ENCODE measurements at regions not wholly inside any gene's neighbourhood (a gene's known extent, or its start where the extent isn't known, plus 50 kb on each side); places are given as distances from the start of the nearest gene placed in this dataset.

GRCh38 chr1:8252266-8252951 lies 65.5 kb upstream of the SLC45A1 start:
- no peak for DNase-seq
- WGBS, 5 donors: 90 to 95% (median 92%) methylated on average over 13 of the region's 13 CpGs
- TF ChIP-seq POLR2A (IDR thresholded peaks at IDR 0.05): no peak
- TF ChIP-seq POLR2AphosphoS5 (IDR thresholded peaks at IDR 0.05): no peak
- peaks cover 0 to 3% (median 0%) of the 10 kb centered on the region in 7 donors for H3K27me3 ChIP-seq (replicated peaks in 1 of 7)
- H3K27ac ChIP-seq: no peak overlapping the region
- no peaks in the 10 kb centered on the region for H3K36me3 ChIP-seq
- intact Hi-C loops (cut with DNase I; ENCODE audit: low total_unique reads): no loop called here
- no peak overlapping the region for H3K4me3 ChIP-seq
- no peaks in the 10 kb centered on the region for H3K9me3 ChIP-seq
- H3K4me1 ChIP-seq: no peaks in the 10 kb centered on the region

- WGBS, 5 donors: 92 to 96% (median 93%) methylated on average over 9 of the region's 9 CpGs
- H3K27ac ChIP-seq: no peak overlapping the region
Observed at GRCh38 chr1:8251635-8252034, 66.3 kb upstream of the SLC45A1 start.

GRCh38 chr1:8249838-8250237 lies 68.1 kb upstream of the SLC45A1 start:
- Histone ChIP-seq H3K27me3 (replicated peaks in 1 of 7) (no peaks in the 10 kb centered on the region), H3K27ac (no peak overlapping the region), H3K4me3 (no peak overlapping the region), H3K9me3 (no peaks in the 10 kb centered on the region), H3K4me1 (no peaks in the 10 kb centered on the region), H3K36me3 (no peaks in the 10 kb centered on the region)
- intact Hi-C loops (cut with DNase I; ENCODE audit: low total_unique reads): no loop called here
- TF ChIP-seq, protein P1, sequence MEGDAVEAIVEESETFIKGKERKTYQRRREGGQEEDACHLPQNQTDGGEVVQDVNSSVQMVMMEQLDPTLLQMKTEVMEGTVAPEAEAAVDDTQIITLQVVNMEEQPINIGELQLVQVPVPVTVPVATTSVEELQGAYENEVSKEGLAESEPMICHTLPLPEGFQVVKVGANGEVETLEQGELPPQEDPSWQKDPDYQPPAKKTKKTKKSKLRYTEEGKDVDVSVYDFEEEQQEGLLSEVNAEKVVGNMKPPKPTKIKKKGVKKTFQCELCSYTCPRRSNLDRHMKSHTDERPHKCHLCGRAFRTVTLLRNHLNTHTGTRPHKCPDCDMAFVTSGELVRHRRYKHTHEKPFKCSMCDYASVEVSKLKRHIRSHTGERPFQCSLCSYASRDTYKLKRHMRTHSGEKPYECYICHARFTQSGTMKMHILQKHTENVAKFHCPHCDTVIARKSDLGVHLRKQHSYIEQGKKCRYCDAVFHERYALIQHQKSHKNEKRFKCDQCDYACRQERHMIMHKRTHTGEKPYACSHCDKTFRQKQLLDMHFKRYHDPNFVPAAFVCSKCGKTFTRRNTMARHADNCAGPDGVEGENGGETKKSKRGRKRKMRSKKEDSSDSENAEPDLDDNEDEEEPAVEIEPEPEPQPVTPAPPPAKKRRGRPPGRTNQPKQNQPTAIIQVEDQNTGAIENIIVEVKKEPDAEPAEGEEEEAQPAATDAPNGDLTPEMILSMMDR (IDR thresholded peaks at IDR 0.05 in 8 of 11, conservative IDR thresholded peaks at IDR 0.05 in 3 of 11): no peak
- TF ChIP-seq POLR2AphosphoS5 (IDR thresholded peaks at IDR 0.05): no peak
- WGBS, 5 donors: 16 to 42% (median 25%) methylated on average over 4 of the region's 4 CpGs
- no peak for DNase-seq

More at GRCh38 chr1:8251635-8252034, 66.3 kb upstream of the SLC45A1 start:
- Histone ChIP-seq H3K9me3 (no peaks in the 10 kb centered on the region), H3K4me3 (no peak overlapping the region), H3K27me3 (replicated peaks in 1 of 7) (no peaks in the 10 kb centered on the region), H3K36me3 (no peaks in the 10 kb centered on the region), H3K4me1 (no peaks in the 10 kb centered on the region)
- no peak for TF ChIP-seq POLR2A (IDR thresholded peaks at IDR 0.05)
- TF ChIP-seq POLR2AphosphoS5 (IDR thresholded peaks at IDR 0.05): no peak
- TF ChIP-seq, protein P1 (IDR thresholded peaks at IDR 0.05 in 8 of 11, conservative IDR thresholded peaks at IDR 0.05 in 3 of 11): no peak
- DNase-seq: no peak
- intact Hi-C loops (cut with DNase I; ENCODE audit: low total_unique reads): no loop called here

DNA sequence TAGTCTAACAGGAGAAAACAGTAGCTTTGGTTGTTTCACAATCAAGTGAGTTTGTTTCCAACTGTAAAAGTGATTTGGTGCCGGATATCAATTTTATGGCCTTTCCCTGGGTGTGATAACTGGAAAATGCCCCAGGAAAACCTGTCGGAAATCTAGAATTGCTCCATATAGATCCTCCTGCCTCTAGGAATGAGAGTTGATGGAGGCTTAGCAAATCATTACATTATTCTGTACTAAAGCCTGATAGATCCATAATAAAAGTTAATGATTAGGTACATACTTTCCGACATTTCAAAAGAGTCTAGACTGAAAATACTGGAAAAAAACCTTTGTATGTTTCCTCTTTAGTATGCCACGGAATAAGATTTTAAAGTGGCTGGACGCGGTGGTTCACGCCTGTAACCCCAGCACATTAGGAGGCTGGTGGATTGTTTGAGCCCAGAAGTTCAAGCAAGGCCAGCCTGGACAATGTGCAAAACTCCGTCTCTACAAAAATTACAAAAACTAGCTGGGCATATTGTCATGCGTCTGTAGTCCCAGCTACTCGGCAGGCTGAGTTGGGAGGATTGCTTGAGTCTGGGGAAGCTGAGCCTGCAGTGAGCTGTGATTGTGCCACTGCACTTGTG lies 70.0 kb upstream of the SLC45A1 start:
- Histone ChIP-seq H3K36me3 (no peaks in the 10 kb centered on the region), H3K4me3 (no peak overlapping the region), H3K9me3 (no peaks in the 10 kb centered on the region), H3K4me1 (no peaks in the 10 kb centered on the region), H3K27ac (no peak overlapping the region), H3K27me3 (replicated peaks in 1 of 7) (no peaks in the 10 kb centered on the region)
- intact Hi-C loops (cut with DNase I; ENCODE audit: low total_unique reads): no loop called here
- 93 to 95% (median 94%) methylated on average over 9 to 10 of the region's 10 CpGs for WGBS, 5 donors
- no peak for DNase-seq
- TF ChIP-seq, protein P1 (IDR thresholded peaks at IDR 0.05 in 8 of 11, conservative IDR thresholded peaks at IDR 0.05 in 3 of 11): no peak
- TF ChIP-seq POLR2AphosphoS5 (IDR thresholded peaks at IDR 0.05): no peak
- no peak for TF ChIP-seq POLR2A (IDR thresholded peaks at IDR 0.05)

Measured in spleen (tissue), 11 donors.